Hepatocyte (in vitro differentiated cells): ENCODE measurements at regions not wholly inside any gene's neighbourhood (a gene's known extent, or its start where the extent isn't known, plus 50 kb on each side); places are given as distances from the start of the nearest gene placed in this dataset.

Experiments used
- DNase-seq: peaks from one replicate; pipeline ENCODE4 v3.0.0-alpha.2; 2016; ENCODE audit warnings: low spot score
- H2AFZ ChIP-seq: fragments of 200-600 bp; sonication (generic); 2 replicates; pipeline ENCODE4 v1.6.0; 2016; ENCODE audit warnings: antibody characterized with exemption, mild to moderate bottlenecking
- H3K27ac ChIP-seq: fragments of 200-600 bp; sonication (generic); 2 replicates; pipeline ENCODE4 v1.5.1; 2016; ENCODE audit warnings: mild to moderate bottlenecking
- H3K27me3 ChIP-seq: fragments of 200-600 bp; sonication (generic); 2 replicates; pipeline ENCODE4 v1.6.1; 2016
- H3K36me3 ChIP-seq: fragments of 200-600 bp; sonication (generic); replicated peaks from 2 replicates; pipeline ENCODE4 v1.5.1; 2016; ENCODE audit warnings: low read depth; ENCODE audit not compliant: insufficient read depth
- H3K4me1 ChIP-seq: fragments of 200-600 bp; sonication (generic); 2 replicates; pipeline ENCODE4 v1.5.1; 2016; ENCODE audit warnings: mild to moderate bottlenecking, moderate library complexity; ENCODE audit not compliant: insufficient read depth
- H3K4me2 ChIP-seq: fragments of 200-600 bp; sonication (generic); 2 replicates; pipeline ENCODE4 v1.6.0; 2016
- H3K4me3 ChIP-seq: fragments of 200-600 bp; sonication (generic); 2 replicates; pipeline ENCODE4 v1.5.1; 2016; ENCODE audit warnings: mild to moderate bottlenecking
- H3K79me2 ChIP-seq: fragments of 200-600 bp; sonication (generic); 2 replicates; pipeline ENCODE4 v1.6.0; 2017; ENCODE audit warnings: mild to moderate bottlenecking
- H3K9me2 ChIP-seq: fragments of 200-600 bp; sonication (generic); replicated peaks from 2 replicates; pipeline ENCODE4 v1.6.0; 2017; ENCODE audit warnings: mild to moderate bottlenecking; ENCODE audit not compliant: insufficient read depth
- H3K9me3 ChIP-seq: fragments of 200-600 bp; sonication (generic); 2 replicates; pipeline ENCODE4 v1.5.1; 2016; ENCODE audit warnings: low read depth, mild to moderate bottlenecking
- H4K20me1 ChIP-seq: fragments of 200-600 bp; sonication (generic); 2 replicates; pipeline ENCODE4 v1.6.0; 2016; ENCODE audit warnings: mild to moderate bottlenecking; ENCODE audit not compliant: insufficient read depth, poor library complexity, severe bottlenecking
- EZH2 ChIP-seq: fragments of 200-600 bp; sonication (generic); IDR thresholded peaks from 2 replicates; pipeline ENCODE4 v1.6.1; 2016; ENCODE audit warnings: antibody characterized with exemption, mild to moderate bottlenecking, borderline replicate concordance
- EZH2phosphoT487 ChIP-seq: fragments of 200-600 bp; sonication (generic); IDR thresholded peaks from one replicate; pipeline ENCODE4 v1.6.1; 2018; ENCODE audit warnings: antibody characterized with exemption, mild to moderate bottlenecking, low read depth, moderate library complexity; ENCODE audit not compliant: unreplicated experiment, severe bottlenecking
- WGBS: methylation state at CpG from one replicate; pipeline ENCODE4 v1.1.6; 2016; ENCODE audit warnings: low lambda C conversion rate; ENCODE audit errors: missing lambda C conversion rate; 5-methylcytosine and 5-hydroxymethylcytosine counted together
- TF ChIP-seq, protein P1 (sequence below): fragments of 200-600 bp; sonication (generic); IDR thresholded peaks from 2 replicates; pipeline ENCODE4 v1.5.1; 2016; ENCODE audit warnings: antibody characterized with exemption, mild to moderate bottlenecking; ENCODE audit not compliant: poor library complexity

GRCh38 chr22:48551716-48552268 is 1275.9 kb downstream of the BRD1 start:
- Histone ChIP-seq H3K4me2 (no peak overlapping the region), H3K9me2 (no peaks in the 10 kb centered on the region), H3K4me1 (no peaks in the 10 kb centered on the region), H3K4me3 (no peak overlapping the region), H3K36me3 (no peaks in the 10 kb centered on the region), H2AFZ (no peak overlapping the region), H3K27me3 (peaks cover 4% of the 10 kb centered on the region), H3K79me2 (no peaks in the 10 kb centered on the region), H3K9me3 (no peaks in the 10 kb centered on the region), H3K27ac (no peak overlapping the region), H4K20me1 (no peaks in the 10 kb centered on the region)
- no peak for DNase-seq
- 73% methylated on average over 13 of the region's 17 CpGs for WGBS
- TF ChIP-seq, protein P1, sequence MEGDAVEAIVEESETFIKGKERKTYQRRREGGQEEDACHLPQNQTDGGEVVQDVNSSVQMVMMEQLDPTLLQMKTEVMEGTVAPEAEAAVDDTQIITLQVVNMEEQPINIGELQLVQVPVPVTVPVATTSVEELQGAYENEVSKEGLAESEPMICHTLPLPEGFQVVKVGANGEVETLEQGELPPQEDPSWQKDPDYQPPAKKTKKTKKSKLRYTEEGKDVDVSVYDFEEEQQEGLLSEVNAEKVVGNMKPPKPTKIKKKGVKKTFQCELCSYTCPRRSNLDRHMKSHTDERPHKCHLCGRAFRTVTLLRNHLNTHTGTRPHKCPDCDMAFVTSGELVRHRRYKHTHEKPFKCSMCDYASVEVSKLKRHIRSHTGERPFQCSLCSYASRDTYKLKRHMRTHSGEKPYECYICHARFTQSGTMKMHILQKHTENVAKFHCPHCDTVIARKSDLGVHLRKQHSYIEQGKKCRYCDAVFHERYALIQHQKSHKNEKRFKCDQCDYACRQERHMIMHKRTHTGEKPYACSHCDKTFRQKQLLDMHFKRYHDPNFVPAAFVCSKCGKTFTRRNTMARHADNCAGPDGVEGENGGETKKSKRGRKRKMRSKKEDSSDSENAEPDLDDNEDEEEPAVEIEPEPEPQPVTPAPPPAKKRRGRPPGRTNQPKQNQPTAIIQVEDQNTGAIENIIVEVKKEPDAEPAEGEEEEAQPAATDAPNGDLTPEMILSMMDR: no peak
- TF ChIP-seq EZH2 (no peak), EZH2phosphoT487 (no peak)

GRCh38 chr22:48551061-48551460 is 1276.6 kb downstream of the BRD1 start:
- H3K27me3 ChIP-seq: peaks cover 4% of the 10 kb centered on the region
- 96% methylated on average over 10 of the region's 10 CpGs for WGBS
- no peaks in the 10 kb centered on the region for H3K79me2 ChIP-seq

DNA sequence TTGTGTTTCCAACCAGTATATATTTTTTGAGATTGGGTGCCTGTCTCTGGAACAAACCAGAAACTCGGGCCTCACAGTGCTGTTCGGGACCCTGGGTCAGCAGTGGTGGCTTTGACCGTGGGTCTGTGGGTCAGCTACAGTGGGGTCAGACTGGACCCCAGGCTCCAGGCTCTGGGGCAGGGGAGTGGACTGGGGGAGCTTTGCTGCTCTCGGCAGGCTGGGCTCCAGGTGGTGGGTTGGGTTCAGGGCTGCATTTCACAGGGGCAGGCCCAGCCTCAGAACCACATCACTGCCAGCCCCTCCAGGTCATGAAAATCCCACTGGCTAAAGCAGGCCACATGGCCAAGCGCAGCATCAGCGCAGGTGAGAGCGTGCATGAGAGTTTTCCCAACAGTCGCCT is 1279.3 kb downstream of the BRD1 start:
- Histone ChIP-seq H3K4me2 (no peak overlapping the region), H3K4me3 (no peak overlapping the region), H3K27ac (no peak overlapping the region), H3K79me2 (no peaks in the 10 kb centered on the region), H3K4me1 (no peaks in the 10 kb centered on the region), H3K9me3 (no peaks in the 10 kb centered on the region), H2AFZ (no peak overlapping the region), H3K36me3 (no peaks in the 10 kb centered on the region), H4K20me1 (no peaks in the 10 kb centered on the region), H3K27me3 (peaks cover 4% of the 10 kb centered on the region), H3K9me2 (no peaks in the 10 kb centered on the region)
- 92% methylated on average over 8 of the region's 8 CpGs for WGBS
- DNase-seq: no peak
- TF ChIP-seq EZH2phosphoT487 (no peak), EZH2 (no peak)
- TF ChIP-seq, protein P1: no peak

More at GRCh38 chr22:48551061-48551460, 1276.6 kb downstream of the BRD1 start:
- no peaks in the 10 kb centered on the region for H3K4me1 ChIP-seq
- H3K4me3 ChIP-seq: no peak overlapping the region
- no peak for DNase-seq
- H3K4me2 ChIP-seq: no peak overlapping the region
- H2AFZ ChIP-seq: no peak overlapping the region
- no peaks in the 10 kb centered on the region for H3K36me3 ChIP-seq
- no peak overlapping the region for H3K27ac ChIP-seq
- H3K9me3 ChIP-seq: no peaks in the 10 kb centered on the region
- no peaks in the 10 kb centered on the region for H3K9me2 ChIP-seq
- TF ChIP-seq EZH2 (no peak), EZH2phosphoT487 (no peak)
- TF ChIP-seq, protein P1: no peak
- H4K20me1 ChIP-seq: no peaks in the 10 kb centered on the region

GRCh38 chr22:48547971-48548370 is 1279.7 kb downstream of the BRD1 start:
- H4K20me1 ChIP-seq: no peaks in the 10 kb centered on the region
- H3K4me2 ChIP-seq: no peak overlapping the region
- H3K79me2 ChIP-seq: no peaks in the 10 kb centered on the region
- no peak for TF ChIP-seq EZH2phosphoT487
- TF ChIP-seq EZH2: no peak
- TF ChIP-seq, protein P1: no peak
- no peaks in the 10 kb centered on the region for H3K36me3 ChIP-seq
- 90% methylated on average over 13 of the region's 13 CpGs for WGBS
- DNase-seq: no peak
- H3K4me1 ChIP-seq: no peaks in the 10 kb centered on the region
- no peak overlapping the region for H3K4me3 ChIP-seq
- H3K27me3 ChIP-seq: peaks cover 4% of the 10 kb centered on the region
- no peak overlapping the region for H2AFZ ChIP-seq
- no peaks in the 10 kb centered on the region for H3K9me2 ChIP-seq
- H3K27ac ChIP-seq: no peak overlapping the region
- H3K9me3 ChIP-seq: no peaks in the 10 kb centered on the region
